Upper lobe of right lung (tissue), 1 donor: ENCODE measurements at regions not wholly inside any gene's neighbourhood (a gene's known extent, or its start where the extent isn't known, plus 50 kb on each side); places are given as distances from the start of the nearest gene placed in this dataset.
"Not testable (repeated sequence)": the region's sequence is repeated elsewhere in the genome, so short reads cannot be mapped to it uniquely, and the experiment has no call there.

Experiments
- ATAC-seq: fragments of 200-7000 bp; cut with Tn5 transposase; one replicate; pipeline ENCODE4 v1.9.1; 2020; ENCODE audit warnings: mild to moderate bottlenecking, moderate library complexity
- DNase-seq: peaks from one replicate; pipeline ENCODE4 v3.0.0-alpha.2; 2020
- H3K27ac ChIP-seq: fragments of 200-600 bp; one replicate; pipeline ENCODE4 v1.8.0; 2022
- H3K27me3 ChIP-seq: fragments of 200-600 bp; one replicate; pipeline ENCODE4 v1.8.0; 2022; ENCODE audit warnings: mild to moderate bottlenecking
- H3K36me3 ChIP-seq: fragments of 200-600 bp; one replicate; pipeline ENCODE4 v1.8.0; 2022
- H3K4me1 ChIP-seq: fragments of 200-600 bp; one replicate; pipeline ENCODE4 v1.8.0; 2022
- H3K4me3 ChIP-seq: fragments of 200-600 bp; one replicate; pipeline ENCODE4 v1.8.0; 2022; ENCODE audit warnings: mild to moderate bottlenecking
- H3K9me3 ChIP-seq: fragments of 200-600 bp; one replicate; pipeline ENCODE4 v1.8.0; 2022
- intact Hi-C: fragments of 100-400 bp; cut with DNase I; formaldehyde crosslinking; loops from one replicate; pipeline ENCODE4 v1.11.0; 2022
- TF ChIP-seq, protein P1 (sequence below): fragments of 200-600 bp; IDR thresholded peaks from one replicate; pipeline ENCODE4 v1.8.0; 2022; ENCODE audit warnings: antibody characterized with exemption
- donor health status: DM: no; HTN: yes; CAD: no; lungs with severe emphysema.

- Histone ChIP-seq H3K4me3 (no peak overlapping the region), H3K27me3 (no peaks in the 10 kb centered on the region), H3K36me3 (no peaks in the 10 kb centered on the region), H3K27ac (no peak overlapping the region), H3K9me3 (no peaks in the 10 kb centered on the region), H3K4me1 (no peaks in the 10 kb centered on the region)
- intact Hi-C loops: no loop called here
- DNase-seq (no peak), ATAC-seq (no peak)
- TF ChIP-seq, protein P1, sequence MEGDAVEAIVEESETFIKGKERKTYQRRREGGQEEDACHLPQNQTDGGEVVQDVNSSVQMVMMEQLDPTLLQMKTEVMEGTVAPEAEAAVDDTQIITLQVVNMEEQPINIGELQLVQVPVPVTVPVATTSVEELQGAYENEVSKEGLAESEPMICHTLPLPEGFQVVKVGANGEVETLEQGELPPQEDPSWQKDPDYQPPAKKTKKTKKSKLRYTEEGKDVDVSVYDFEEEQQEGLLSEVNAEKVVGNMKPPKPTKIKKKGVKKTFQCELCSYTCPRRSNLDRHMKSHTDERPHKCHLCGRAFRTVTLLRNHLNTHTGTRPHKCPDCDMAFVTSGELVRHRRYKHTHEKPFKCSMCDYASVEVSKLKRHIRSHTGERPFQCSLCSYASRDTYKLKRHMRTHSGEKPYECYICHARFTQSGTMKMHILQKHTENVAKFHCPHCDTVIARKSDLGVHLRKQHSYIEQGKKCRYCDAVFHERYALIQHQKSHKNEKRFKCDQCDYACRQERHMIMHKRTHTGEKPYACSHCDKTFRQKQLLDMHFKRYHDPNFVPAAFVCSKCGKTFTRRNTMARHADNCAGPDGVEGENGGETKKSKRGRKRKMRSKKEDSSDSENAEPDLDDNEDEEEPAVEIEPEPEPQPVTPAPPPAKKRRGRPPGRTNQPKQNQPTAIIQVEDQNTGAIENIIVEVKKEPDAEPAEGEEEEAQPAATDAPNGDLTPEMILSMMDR: no peak
Observed at GRCh38 chr15:30827625-30828303, 76.0 kb upstream of the FAN1 start.

DNA sequence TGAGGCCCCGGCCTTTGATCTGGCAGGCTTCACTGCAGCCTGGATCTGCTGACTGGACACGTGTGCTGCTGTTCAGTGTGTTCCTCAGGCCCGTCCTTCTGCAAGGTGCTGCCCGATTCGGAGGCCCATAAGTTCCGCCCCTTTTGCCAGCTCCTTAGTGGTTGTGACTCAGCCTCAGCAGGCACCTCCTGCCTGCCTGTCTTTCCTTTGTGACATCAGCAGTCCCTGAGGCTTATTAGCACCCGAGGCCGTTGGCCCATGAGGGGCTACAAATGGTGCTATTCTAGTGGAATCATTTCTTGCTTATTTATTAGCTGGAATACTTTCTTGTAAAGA is 75.4 kb upstream of the FAN1 start:
- H3K27me3 ChIP-seq, H3K4me3 ChIP-seq, H3K27ac ChIP-seq, H3K36me3 ChIP-seq, DNase-seq, H3K9me3 ChIP-seq, intact Hi-C loops, H3K4me1 ChIP-seq: not testable (repeated sequence)
- ATAC-seq: peak; percentile 72

- intact Hi-C loops: no loop called here
- Histone ChIP-seq H3K9me3 (no peaks in the 10 kb centered on the region), H3K4me1 (no peaks in the 10 kb centered on the region), H3K4me3 (no peak overlapping the region), H3K27me3 (no peaks in the 10 kb centered on the region), H3K27ac (no peak overlapping the region), H3K36me3 (no peaks in the 10 kb centered on the region)
- DNase-seq (no peak), ATAC-seq (no peak)
- TF ChIP-seq, protein P1: no peak
Observed at GRCh38 chr15:30830961-30831360, 72.8 kb upstream of the FAN1 start.

GRCh38 chr15:30833379-30833778 is 70.3 kb upstream of the FAN1 start:
- H3K27ac ChIP-seq, DNase-seq, H3K4me1 ChIP-seq, H3K27me3 ChIP-seq, H3K9me3 ChIP-seq, ATAC-seq, H3K36me3 ChIP-seq, intact Hi-C loops, H3K4me3 ChIP-seq: not testable (repeated sequence)

- intact Hi-C loops, H3K9me3 ChIP-seq, ATAC-seq, H3K27me3 ChIP-seq, H3K27ac ChIP-seq, H3K36me3 ChIP-seq, H3K4me3 ChIP-seq, H3K4me1 ChIP-seq, DNase-seq: not testable (repeated sequence)
Observed at GRCh38 chr15:30841639-30842038, 62.1 kb upstream of the FAN1 start.

DNA sequence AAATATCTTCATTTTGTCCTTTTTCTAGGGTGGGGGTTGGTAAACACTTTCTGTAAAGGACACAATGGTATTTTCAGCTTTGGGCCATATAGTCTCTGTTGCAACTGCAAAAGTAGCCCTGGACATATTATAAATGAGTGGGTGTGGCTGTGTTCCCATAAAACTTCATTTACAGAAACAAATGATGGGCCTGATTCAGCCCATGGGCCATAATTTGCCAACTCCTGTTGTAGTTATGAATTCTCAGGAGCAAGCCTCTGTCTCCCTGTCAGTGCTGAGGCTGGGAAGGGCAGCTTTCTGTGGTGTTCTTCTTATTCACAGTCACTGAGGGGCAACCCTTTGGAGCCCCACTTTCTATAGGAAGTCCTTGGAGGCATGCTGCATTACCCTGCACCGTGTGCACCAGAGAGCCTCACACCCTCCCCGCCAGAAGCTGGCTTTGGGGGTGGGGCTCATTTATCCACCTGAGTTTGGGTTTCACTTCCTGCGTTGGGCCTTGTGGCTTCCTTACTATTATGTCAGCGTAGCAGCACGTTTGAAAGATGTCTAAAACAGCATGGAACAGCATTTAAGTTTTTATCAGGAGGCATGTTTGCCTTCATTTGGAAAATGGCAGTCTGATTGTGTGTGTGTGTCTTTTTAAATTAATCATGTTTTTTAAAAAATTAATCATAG is 60.8 kb upstream of the FAN1 start:
- peak; percentile 34 for ATAC-seq
- H3K4me3 ChIP-seq, H3K4me1 ChIP-seq, DNase-seq, H3K9me3 ChIP-seq, intact Hi-C loops, H3K27me3 ChIP-seq, H3K27ac ChIP-seq, H3K36me3 ChIP-seq: not testable (repeated sequence)

- H3K4me1 ChIP-seq, H3K4me3 ChIP-seq, intact Hi-C loops, DNase-seq, ATAC-seq, H3K27ac ChIP-seq, H3K36me3 ChIP-seq, H3K27me3 ChIP-seq, H3K9me3 ChIP-seq: not testable (repeated sequence)
Observed at GRCh38 chr15:30845536-30845935, 58.2 kb upstream of the FAN1 start.
